LoVo (cell line): ENCODE measurements at regions not wholly inside any gene's neighbourhood (a gene's known extent, or its start where the extent isn't known, plus 50 kb on each side); places are given as distances from the start of the nearest gene placed in this dataset.
"Not testable (repeated sequence)": the region's sequence is repeated elsewhere in the genome, so short reads cannot be mapped to it uniquely, and the experiment has no call there.

Experiments
- DNase-seq: peaks from one replicate; pipeline ENCODE4 v3.0.0-alpha.2; 2016; ENCODE audit warnings: low spot score

GRCh38 chr17:27944546-27945332 is 51.6 kb upstream of the LYRM9 start:
- DNase-seq = no peak

DNA sequence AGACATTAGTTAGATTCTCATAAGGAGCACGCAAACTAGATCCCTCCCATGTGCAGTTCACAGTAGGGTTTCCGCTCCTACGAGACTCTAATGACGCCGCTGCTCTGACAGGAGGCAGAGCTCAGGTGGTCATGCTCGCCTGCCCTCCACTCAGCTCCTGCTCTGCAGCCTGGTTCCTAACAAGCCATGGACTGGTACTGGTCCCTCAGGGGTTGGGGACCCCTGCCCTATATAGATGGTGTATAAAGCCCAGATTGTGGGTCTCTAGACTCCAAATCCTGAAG is 52.1 kb upstream of the LYRM9 start:
- DNase-seq = no peak

GRCh38 chr17:27945953-27946352 is 52.8 kb upstream of the LYRM9 start:
- DNase-seq = no peak

- DNase-seq = no peak
Measured at GRCh38 chr17:27946513-27946912, 53.3 kb upstream of the LYRM9 start.

GRCh38 chr17:27947005-27947406 is 53.8 kb upstream of the LYRM9 start:
- DNase-seq = no peak

DNA sequence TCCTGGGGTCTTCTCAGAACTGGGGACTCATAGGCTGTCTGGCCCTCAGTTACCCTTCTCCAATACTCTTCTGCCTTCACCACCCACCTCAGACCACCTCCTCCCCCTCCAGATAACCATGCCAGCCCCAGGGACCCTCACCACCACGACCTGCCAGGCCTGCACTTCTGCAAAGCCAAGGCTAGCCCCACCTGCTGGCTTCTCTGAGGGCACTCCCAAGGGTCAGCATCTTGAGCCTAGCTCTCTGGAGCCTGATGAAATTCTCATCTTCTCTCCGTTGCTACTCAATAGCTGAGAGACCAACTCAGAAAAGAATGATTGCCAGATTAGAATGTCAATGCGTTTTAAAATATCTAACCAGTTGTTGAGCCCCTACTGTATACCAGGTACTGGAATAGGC is 56.1 kb upstream of the LYRM9 start:
- DNase-seq = no peak

DNA sequence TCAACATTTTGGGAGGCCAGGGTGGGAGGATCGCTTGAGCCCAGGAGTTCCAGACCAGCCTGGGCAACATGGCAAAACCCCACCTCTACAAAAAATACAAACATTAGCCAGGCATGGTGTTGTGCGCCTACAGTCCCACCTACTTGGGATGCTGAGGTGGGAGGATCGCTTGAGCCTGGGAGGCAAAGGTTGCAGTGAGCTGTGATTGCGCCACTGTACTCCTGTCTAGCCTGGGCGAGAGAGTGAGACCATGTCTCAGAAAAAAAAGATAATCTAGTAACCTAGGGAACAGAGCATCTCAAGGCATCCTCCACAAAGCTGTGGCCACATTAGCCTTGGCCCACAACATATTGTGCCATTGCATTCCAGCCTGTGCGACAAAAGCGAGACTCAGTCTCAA is 57.1 kb upstream of the LYRM9 start:
- not testable (repeated sequence) for DNase-seq

- no peak for DNase-seq
Measured at GRCh38 chr17:27950995-27951394, 57.8 kb upstream of the LYRM9 start.

GRCh38 chr17:27951872-27952271 is 58.7 kb upstream of the LYRM9 start:
- DNase-seq = no peak

DNA sequence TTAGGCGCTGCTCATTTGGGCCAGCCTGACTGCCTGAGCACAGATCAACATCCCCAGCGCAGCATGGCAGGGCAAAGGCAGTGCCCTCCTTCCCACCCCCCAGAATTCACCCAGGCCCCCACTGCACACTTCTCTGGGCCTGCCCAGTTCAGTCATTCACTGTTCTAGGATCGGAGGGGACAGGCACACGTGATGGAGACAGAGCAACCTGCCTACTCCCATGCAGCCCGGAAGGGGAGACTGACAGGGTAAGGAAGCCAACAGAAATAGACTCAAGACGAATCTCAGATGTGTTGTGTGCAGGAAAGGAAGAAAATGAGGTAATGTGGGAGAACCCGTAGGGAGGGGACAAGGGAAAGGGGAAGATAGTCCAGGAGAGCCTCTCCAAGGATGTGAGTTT is 59.2 kb upstream of the LYRM9 start:
- DNase-seq = no peak

DNA sequence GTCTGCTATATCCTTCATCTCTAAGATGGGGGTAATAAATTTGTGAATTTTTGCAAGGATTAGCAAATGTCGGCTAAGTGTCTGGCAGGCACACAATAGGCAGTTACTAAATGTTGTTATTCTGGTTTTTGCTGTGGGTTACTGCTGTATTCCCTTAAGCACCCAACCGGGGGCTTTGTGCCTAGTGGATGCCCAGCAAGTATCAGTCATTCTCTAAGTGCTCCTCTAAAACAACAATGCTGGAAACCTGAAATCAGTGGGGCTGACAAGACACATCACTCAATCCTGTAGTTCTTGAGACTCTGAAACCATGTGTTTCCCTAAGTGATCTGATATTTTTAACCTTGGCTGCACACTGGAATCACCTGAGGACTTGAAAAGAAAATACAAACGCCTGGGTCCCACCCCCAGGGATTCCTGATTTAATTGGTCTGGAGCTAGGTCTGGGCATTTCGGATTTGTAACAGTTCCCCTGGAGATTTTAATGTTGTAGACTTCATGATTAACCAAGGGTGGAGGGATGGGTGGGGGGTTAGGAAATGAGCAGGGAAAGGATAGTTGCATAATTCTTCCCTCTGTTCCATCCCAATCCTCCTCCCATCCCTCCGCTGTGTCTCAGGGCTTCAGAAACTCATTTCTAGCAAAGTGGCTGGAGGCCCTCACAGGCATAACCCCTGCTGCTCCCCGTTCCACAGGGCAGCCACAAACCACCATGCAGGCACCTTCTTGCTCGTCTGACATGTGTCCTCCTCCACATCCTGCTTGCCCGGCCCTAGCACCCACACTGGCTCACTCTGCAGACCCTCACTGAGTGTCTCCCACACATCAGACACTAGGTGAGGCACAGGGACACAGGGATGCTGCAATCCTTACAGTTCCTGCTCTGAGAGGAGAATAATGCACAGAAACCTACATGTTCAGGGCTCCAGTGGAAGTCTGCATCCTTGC is 61.7 kb upstream of the LYRM9 start:
- DNase-seq = no peak

DNA sequence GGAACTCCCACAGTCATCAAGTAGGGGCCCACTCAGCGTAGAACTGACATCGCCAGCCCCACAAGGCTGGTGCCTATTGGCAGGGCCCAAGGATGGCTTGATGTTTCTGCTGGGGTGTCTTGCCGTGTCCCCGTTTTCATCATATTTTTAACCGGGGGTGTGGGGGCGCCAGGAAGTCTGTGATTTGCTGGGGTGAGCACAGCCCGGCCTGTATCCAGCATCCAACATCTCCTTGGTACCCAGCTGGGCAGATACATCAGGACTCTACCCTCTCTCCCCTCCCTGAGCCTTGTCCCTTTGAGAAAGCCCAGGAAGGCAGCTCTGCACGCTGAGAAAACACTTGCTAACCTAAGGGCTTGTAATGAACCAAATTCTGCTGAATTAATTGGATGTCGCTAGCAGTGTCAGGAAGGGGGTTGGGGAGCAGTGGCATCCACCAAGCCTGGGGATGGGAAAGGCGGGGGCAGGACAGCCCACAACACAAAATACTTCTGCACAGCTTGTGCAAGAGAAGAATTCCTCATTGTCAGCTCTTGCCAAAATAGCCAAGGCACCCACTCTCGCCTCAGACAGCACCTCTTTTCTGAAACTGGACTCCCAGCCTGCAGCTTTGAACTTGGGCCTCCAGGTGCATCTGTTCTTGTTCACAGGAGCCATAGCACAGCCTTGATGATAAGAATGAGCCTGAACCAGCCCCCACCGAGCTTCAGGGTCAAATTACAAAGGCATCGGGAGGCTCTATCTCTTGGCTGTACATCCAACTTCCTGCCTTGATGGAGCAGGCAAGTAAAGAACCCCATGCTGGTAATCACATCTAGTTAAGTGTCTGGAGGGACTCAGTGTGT is 63.7 kb upstream of the LYRM9 start:
- DNase-seq = no peak

GRCh38 chr17:27957446-27957793 is 64.3 kb upstream of the LYRM9 start:
- not testable (repeated sequence) for DNase-seq

DNA sequence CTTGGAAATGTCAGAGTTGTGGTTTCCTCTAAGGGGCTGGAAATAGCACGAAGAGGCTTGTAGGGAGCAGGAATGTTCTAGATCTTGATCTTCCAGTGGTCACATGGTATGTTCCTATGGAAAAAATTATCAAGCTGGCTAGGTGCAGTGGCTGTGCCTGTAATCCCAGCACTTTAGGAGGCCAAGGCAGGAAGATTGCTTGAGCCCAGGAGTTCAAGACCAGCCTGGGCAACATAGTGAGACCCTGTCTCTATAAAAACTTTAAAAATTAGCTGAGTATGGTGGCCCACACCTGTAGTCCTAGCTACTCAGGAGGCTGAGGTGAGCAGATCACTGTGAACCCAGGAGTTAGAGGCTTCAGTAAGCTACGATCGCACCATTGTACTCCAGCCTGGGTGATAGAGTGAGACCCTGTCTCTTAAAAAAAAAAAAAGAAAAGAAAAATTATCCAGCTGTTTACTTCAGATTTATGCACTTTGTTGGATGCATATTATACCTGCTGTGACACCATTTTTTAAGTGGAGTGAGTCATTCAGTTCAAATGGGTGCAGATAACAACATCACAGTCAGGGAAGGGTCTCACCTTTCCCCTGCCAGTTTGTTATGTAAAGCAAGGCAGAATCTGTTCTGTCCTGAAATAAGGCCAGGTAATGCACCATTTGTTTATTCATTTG is 65.7 kb upstream of the LYRM9 start:
- no peak for DNase-seq

DNA sequence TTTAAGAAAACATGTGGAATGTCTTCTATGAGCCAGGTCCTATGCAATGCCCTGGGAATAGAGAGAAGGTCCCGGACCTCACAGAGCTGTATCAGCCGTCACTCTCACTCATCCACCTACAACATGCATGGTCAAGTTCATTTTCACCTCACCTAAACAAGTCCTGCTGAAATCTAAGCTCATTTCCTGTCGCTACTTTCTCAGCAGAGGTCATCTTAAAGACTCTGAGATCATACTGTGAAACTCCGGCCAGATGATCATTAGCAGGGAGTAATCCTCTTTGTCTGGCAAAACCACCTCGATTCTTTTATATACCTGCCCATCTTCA is 66.2 kb upstream of the LYRM9 start:
- no peak for DNase-seq

GRCh38 chr17:27960183-27960849 is 67.2 kb upstream of the LYRM9 start:
- peak; percentile 73 for DNase-seq

GRCh38 chr17:27962581-27962980 is 69.4 kb upstream of the LYRM9 start:
- DNase-seq = not testable (repeated sequence)

GRCh38 chr17:27965224-27965623 is 72.1 kb upstream of the LYRM9 start:
- no peak for DNase-seq

GRCh38 chr17:27968206-27968732 is 74.2 kb upstream of the NLK start:
- DNase-seq = no peak

DNA sequence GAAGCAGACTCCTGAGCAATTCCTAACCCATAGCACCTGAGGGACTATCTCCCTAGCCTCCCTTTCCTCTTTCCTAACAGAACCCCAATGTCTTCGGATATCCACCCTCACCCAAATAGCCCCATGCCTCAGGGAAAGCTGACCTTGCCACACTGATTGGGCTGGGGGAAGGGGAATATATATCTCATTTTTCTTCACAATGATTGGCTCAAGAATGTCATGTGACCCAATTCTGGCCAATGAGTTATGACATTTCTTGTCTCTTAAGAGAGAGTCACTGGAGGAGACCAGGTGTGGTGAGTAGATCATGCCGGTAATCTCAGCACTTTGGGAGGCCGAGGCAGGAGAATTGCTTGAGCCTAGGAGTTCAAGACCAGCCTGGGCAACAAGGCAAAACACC is 71.9 kb upstream of the NLK start:
- no peak for DNase-seq
